H1 (cell line): ENCODE measurements at regions not wholly inside any gene's neighbourhood (a gene's known extent, or its start where the extent isn't known, plus 50 kb on each side); places are given as distances from the start of the nearest gene placed in this dataset.

ENCODE experiments used
- CHD7 ChIP-seq: fragments of 300-600 bp; sonication (generic); IDR thresholded peaks from 2 replicates; pipeline ENCODE4 v1.7.1; 2012; ENCODE audit warnings: low read length, moderate library complexity, mild to moderate bottlenecking, inconsistent platforms; ENCODE audit not compliant: insufficient replicate concordance
- POLR2A ChIP-seq, 2 experiments: IDR thresholded peaks; 1 replicate in 1 of 2; 2 replicates in 1 of 2; pipeline ENCODE4 v1.6.1; 2011; ENCODE audit warnings: low read depth in 2 of 2, low read length in 2 of 2, mild to moderate bottlenecking in 2 of 2; ENCODE audit errors: control extremely low read depth in 1 of 2
- TF ChIP-seq, protein P1 (sequence below), 3 experiments: IDR thresholded peaks; 1 replicate in 2 of 3; 2 replicates in 1 of 3; pipeline versions ENCODE4 v1.5.1 to v1.6.1; 2011; ENCODE audit warnings: low read length in 3 of 3, mild to moderate bottlenecking in 3 of 3, inconsistent platforms in 2 of 3, low read depth in 1 of 3, moderate library complexity in 1 of 3; ENCODE audit not compliant: insufficient read depth in 1 of 3; ENCODE audit errors: control extremely low read depth in 1 of 3

DNA sequence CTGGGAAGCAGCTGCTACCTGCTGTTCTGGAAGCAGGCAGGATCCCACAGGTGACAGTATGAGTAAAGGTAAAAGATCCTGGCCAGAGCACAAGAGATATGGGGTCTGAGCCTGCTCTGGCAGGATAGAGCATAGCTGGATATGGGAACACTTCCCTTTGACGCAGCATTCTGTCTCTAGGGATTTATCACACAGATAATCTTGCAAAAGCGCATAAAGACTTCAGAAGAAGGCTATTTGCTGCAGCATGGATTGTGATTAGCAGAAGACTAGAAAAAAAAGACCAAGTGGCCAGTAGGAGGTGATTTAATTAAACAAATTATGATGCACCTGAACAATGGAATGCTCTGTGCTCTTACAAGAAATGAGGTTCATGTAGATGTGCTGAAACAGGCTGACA is 52.4 kb upstream of the PWWP2A start:
- TF ChIP-seq, protein P1, sequence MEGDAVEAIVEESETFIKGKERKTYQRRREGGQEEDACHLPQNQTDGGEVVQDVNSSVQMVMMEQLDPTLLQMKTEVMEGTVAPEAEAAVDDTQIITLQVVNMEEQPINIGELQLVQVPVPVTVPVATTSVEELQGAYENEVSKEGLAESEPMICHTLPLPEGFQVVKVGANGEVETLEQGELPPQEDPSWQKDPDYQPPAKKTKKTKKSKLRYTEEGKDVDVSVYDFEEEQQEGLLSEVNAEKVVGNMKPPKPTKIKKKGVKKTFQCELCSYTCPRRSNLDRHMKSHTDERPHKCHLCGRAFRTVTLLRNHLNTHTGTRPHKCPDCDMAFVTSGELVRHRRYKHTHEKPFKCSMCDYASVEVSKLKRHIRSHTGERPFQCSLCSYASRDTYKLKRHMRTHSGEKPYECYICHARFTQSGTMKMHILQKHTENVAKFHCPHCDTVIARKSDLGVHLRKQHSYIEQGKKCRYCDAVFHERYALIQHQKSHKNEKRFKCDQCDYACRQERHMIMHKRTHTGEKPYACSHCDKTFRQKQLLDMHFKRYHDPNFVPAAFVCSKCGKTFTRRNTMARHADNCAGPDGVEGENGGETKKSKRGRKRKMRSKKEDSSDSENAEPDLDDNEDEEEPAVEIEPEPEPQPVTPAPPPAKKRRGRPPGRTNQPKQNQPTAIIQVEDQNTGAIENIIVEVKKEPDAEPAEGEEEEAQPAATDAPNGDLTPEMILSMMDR (IDR thresholded peaks at IDR 0.05; ENCODE audit: control extremely low read depth in 1 of 3, insufficient read depth in 1 of 3, low read depth in 1 of 3, low read length in 3 of 3): no peak
- TF ChIP-seq POLR2A (IDR thresholded peaks at IDR 0.05; ENCODE audit: control extremely low read depth in 1 of 2, low read depth in 2 of 2, low read length in 2 of 2) (no peak), CHD7 (no peak)
